H9 (cell line): ENCODE measurements at regions not wholly inside any gene's neighbourhood (a gene's known extent, or its start where the extent isn't known, plus 50 kb on each side); places are given as distances from the start of the nearest gene placed in this dataset.

Source experiments
- DNase-seq: peaks from one replicate; pipeline ENCODE4 v3.0.0-alpha.2; 2017
- H2AFZ ChIP-seq: one replicate; pipeline ENCODE4 v1.6.1; 2013; ENCODE audit warnings: mild to moderate bottlenecking, low read length, control low read depth, moderate library complexity
- H2AK5ac ChIP-seq: 2 replicates; pipeline ENCODE4 v1.6.1; 2013; ENCODE audit warnings: low read length, control low read depth, mixed read lengths; ENCODE audit not compliant: insufficient read length
- H2BK120ac ChIP-seq: one replicate; pipeline ENCODE4 v1.6.1; 2013; ENCODE audit warnings: low read depth, mild to moderate bottlenecking, low read length, control low read depth, inconsistent platforms; ENCODE audit not compliant: poor library complexity, severe bottlenecking
- H2BK12ac ChIP-seq: 2 replicates; pipeline ENCODE4 v1.6.1; 2013; ENCODE audit warnings: low read length, control low read depth, mixed read lengths, low read depth; ENCODE audit not compliant: insufficient read length
- H2BK15ac ChIP-seq: 2 replicates; pipeline ENCODE4 v1.6.1; 2013; ENCODE audit warnings: low read depth, low read length, control low read depth
- H2BK20ac ChIP-seq: one replicate; pipeline ENCODE4 v1.6.1; 2013; ENCODE audit warnings: low read depth, mild to moderate bottlenecking, low read length, control low read depth, inconsistent platforms; ENCODE audit not compliant: poor library complexity, severe bottlenecking
- H2BK5ac ChIP-seq: 2 replicates; pipeline ENCODE4 v1.6.1; 2013; ENCODE audit warnings: low read length, control low read depth, mixed read lengths; ENCODE audit not compliant: insufficient read length
- H3K14ac ChIP-seq: 2 replicates; pipeline ENCODE4 v1.6.1; 2013; ENCODE audit warnings: low read length, control low read depth; ENCODE audit not compliant: insufficient read depth
- H3K18ac ChIP-seq: 2 replicates; pipeline ENCODE4 v1.6.1; 2013; ENCODE audit warnings: low read depth, mild to moderate bottlenecking, mixed read lengths, low read length, control low read depth; ENCODE audit not compliant: insufficient read length
- H3K23ac ChIP-seq: 2 replicates; pipeline ENCODE4 v1.6.1; 2013; ENCODE audit warnings: low read length, control low read depth, mixed read lengths, low read depth; ENCODE audit not compliant: insufficient read length
- H3K23me2 ChIP-seq: 2 replicates; pipeline ENCODE4 v1.6.1; 2013; ENCODE audit warnings: low read depth, mild to moderate bottlenecking, mixed read lengths, low read length, control low read depth; ENCODE audit not compliant: insufficient read length, poor library complexity, severe bottlenecking
- H3K27ac ChIP-seq: 2 replicates; pipeline ENCODE4 v1.5.1; 2013; ENCODE audit warnings: low read length, control low read depth, mixed read lengths, low read depth; ENCODE audit not compliant: insufficient read length
- H3K27me3 ChIP-seq: 2 replicates; pipeline ENCODE4 v1.6.1; 2013; ENCODE audit warnings: low read length, control low read depth, inconsistent platforms; ENCODE audit not compliant: insufficient read depth
- H3K4ac ChIP-seq: 2 replicates; pipeline ENCODE4 v1.6.1; 2013; ENCODE audit warnings: low read depth, mild to moderate bottlenecking, control low read depth, inconsistent platforms, low read length, moderate library complexity
- H3K4me1 ChIP-seq: 2 replicates; pipeline ENCODE4 v1.6.1; 2013; ENCODE audit warnings: low read length, control low read depth, inconsistent platforms; ENCODE audit not compliant: insufficient read depth
- H3K4me2 ChIP-seq: 2 replicates; pipeline ENCODE4 v1.6.1; 2013; ENCODE audit warnings: low read length, control low read depth, mixed read lengths; ENCODE audit not compliant: insufficient read length, insufficient read depth
- H3K56ac ChIP-seq: 2 replicates; pipeline ENCODE4 v1.6.1; 2013; ENCODE audit warnings: low read depth, mild to moderate bottlenecking, mixed read lengths, low read length, control low read depth; ENCODE audit not compliant: insufficient read length
- H3K79me1 ChIP-seq: 2 replicates; pipeline ENCODE4 v1.6.1; 2013; ENCODE audit warnings: low read depth, mild to moderate bottlenecking, moderate library complexity, low read length, control low read depth, inconsistent platforms; ENCODE audit not compliant: insufficient read depth, poor library complexity, severe bottlenecking
- H3K79me2 ChIP-seq: 2 replicates; pipeline ENCODE4 v1.6.1; 2013; ENCODE audit warnings: low read length, control low read depth, inconsistent platforms; ENCODE audit not compliant: insufficient read depth
- H3K9ac ChIP-seq: 2 replicates; pipeline ENCODE4 v1.6.1; 2013; ENCODE audit warnings: low read length, control low read depth, mixed read lengths; ENCODE audit not compliant: insufficient read length; ENCODE audit errors: extremely low read depth
- H3K9me3 ChIP-seq: one replicate; pipeline ENCODE4 v1.6.1; 2013; ENCODE audit warnings: low read depth, low read length, inconsistent platforms; ENCODE audit not compliant: control insufficient read depth
- H3T11ph ChIP-seq: one replicate; pipeline ENCODE4 v1.6.1; 2013; ENCODE audit warnings: mild to moderate bottlenecking, low read length, control low read depth, inconsistent platforms
- H4K20me1 ChIP-seq: one replicate; pipeline ENCODE4 v1.6.1; 2013; ENCODE audit not compliant: control insufficient read depth, insufficient read length, insufficient read depth
- H4K5ac ChIP-seq: 2 replicates; pipeline ENCODE4 v1.6.1; 2013; ENCODE audit warnings: low read depth, mild to moderate bottlenecking, mixed read lengths, low read length, control low read depth; ENCODE audit not compliant: insufficient read length
- H4K8ac ChIP-seq: replicated peaks from 2 replicates; pipeline ENCODE4 v1.6.1; 2013; ENCODE audit warnings: low read length, control low read depth, mixed read lengths, low read depth; ENCODE audit not compliant: insufficient read length
- H4K91ac ChIP-seq: 2 replicates; pipeline ENCODE4 v1.6.1; 2013; ENCODE audit warnings: low read depth, mild to moderate bottlenecking, moderate library complexity, mixed read lengths, low read length, control low read depth; ENCODE audit not compliant: insufficient read length
- H3K27ac Mint-ChIP-seq, 3 experiments: 2 replicates in 2 of 3; 3 replicates in 1 of 3; pipeline ENCODE4 v1.8.0; 2020 to 2021; ENCODE audit warnings: mixed read lengths in 3 of 3, mild to moderate bottlenecking in 1 of 3, moderate library complexity in 1 of 3
- H3K27me3 Mint-ChIP-seq: 2 replicates; pipeline ENCODE4 v1.8.0; 2021; ENCODE audit warnings: low read depth, mild to moderate bottlenecking, moderate library complexity, mixed read lengths
- H3K36me3 Mint-ChIP-seq, 3 experiments: 2 replicates in 2 of 3; 3 replicates in 1 of 3; pipeline ENCODE4 v1.8.0; 2020 to 2021; ENCODE audit warnings: low read depth in 3 of 3, mixed read lengths in 3 of 3; ENCODE audit not compliant: insufficient read depth in 1 of 3
- H3K4me1 Mint-ChIP-seq, 2 experiments: 2 replicates each; pipeline ENCODE4 v1.8.0; 2020; ENCODE audit warnings: mixed read lengths in 2 of 2
- H3K4me3 Mint-ChIP-seq, 2 experiments: 2 replicates in 1 of 2; 3 replicates in 1 of 2; pipeline ENCODE4 v1.8.0; 2020 to 2021; ENCODE audit warnings: mild to moderate bottlenecking in 2 of 2, mixed read lengths in 2 of 2, moderate library complexity in 1 of 2
- H3K9me3 Mint-ChIP-seq, 2 experiments: 2 replicates in 1 of 2; 3 replicates in 1 of 2; pipeline ENCODE4 v1.8.0; 2020; ENCODE audit warnings: mild to moderate bottlenecking in 2 of 2, mixed read lengths in 2 of 2, moderate library complexity in 1 of 2
- CTCF ChIP-seq: fragments of 200-600 bp; sonication (generic); conservative IDR thresholded peaks from 3 replicates; pipeline ENCODE4 v1.8.0; 2021; ENCODE audit warnings: antibody characterized with exemption, mild to moderate bottlenecking
- WGBS: extraction: QIAGEN DNeasy Blood & Tissue Kit; methylation state at CpG from one replicate; pipeline ENCODE4 v1.1.7; 2013; ENCODE audit warnings: missing lambda C conversion rate, low lambda C conversion rate, mixed read lengths; ENCODE audit not compliant: insufficient read length; ENCODE audit errors: extremely low coverage; 5-methylcytosine and 5-hydroxymethylcytosine counted together

- H3K27me3 ChIP-seq, result no peaks in the 10 kb centered on the region
- no peaks in the 10 kb centered on the region for H3K23me2 ChIP-seq
- no peak overlapping the region for H3K4me2 ChIP-seq
- no peak overlapping the region for H2AFZ ChIP-seq
- Mint-ChIP-seq H3K4me1 (peaks cover 36 to 50% of the 10 kb centered on the region in 2 experiments), H3K27ac (no peak overlapping the region), H3K4me3 (no peak overlapping the region), H3K27me3 (no peaks in the 10 kb centered on the region), H3K36me3 (peaks cover 4 to 11% (median 6%) of the 10 kb centered on the region in 3 experiments; a peak in 5 of 7 replicates), H3K9me3 (peaks cover 0 to 6% of the 10 kb centered on the region in 2 experiments; a peak in 1 of 5 replicates)
- H2BK5ac ChIP-seq, result no peak overlapping the region
- no peak for DNase-seq
- no peak overlapping the region for H3K14ac ChIP-seq
- no peak overlapping the region for H3T11ph ChIP-seq
- no peak overlapping the region for H3K27ac ChIP-seq
- H3K23ac ChIP-seq, result no peak overlapping the region
- peaks cover 2% of the 10 kb centered on the region; the same call in 1 of the 2 replicates for H3K4me1 ChIP-seq
- no peak overlapping the region for H3K18ac ChIP-seq
- TF ChIP-seq CTCF, result no peak
- no peak overlapping the region for H4K8ac ChIP-seq
- no peak overlapping the region for H4K5ac ChIP-seq
- H2AK5ac ChIP-seq, result no peak overlapping the region
- H2BK15ac ChIP-seq, result no peak overlapping the region
- no peak overlapping the region for H2BK120ac ChIP-seq
- H4K20me1 ChIP-seq, result no peaks in the 10 kb centered on the region
- no peaks in the 10 kb centered on the region for H3K9me3 ChIP-seq
- H3K9ac ChIP-seq, result no peak overlapping the region
- H3K4ac ChIP-seq, result no peak overlapping the region
- no peak overlapping the region for H4K91ac ChIP-seq
- H3K79me1 ChIP-seq, result no peaks in the 10 kb centered on the region
- H2BK20ac ChIP-seq, result no peak overlapping the region
- no peaks in the 10 kb centered on the region for H3K79me2 ChIP-seq
- H2BK12ac ChIP-seq, result no peak overlapping the region
- H3K56ac ChIP-seq, result no peak overlapping the region
- WGBS, result no CpG with 5 or more reads among the region's 2 CpGs
Observed at GRCh38 chr16:6204945-6205344, 1107.3 kb upstream of the EEF2KMT start.
